KOPT-K1 (cell line): ENCODE measurements at regions not wholly inside any gene's neighbourhood (a gene's known extent, or its start where the extent isn't known, plus 50 kb on each side); places are given as distances from the start of the nearest gene placed in this dataset.
"Not testable (repeated sequence)": the region's sequence is repeated elsewhere in the genome, so short reads cannot be mapped to it uniquely, and the experiment has no call there.

Experiments
- H3K27ac ChIP-seq: fragments of 200-600 bp; sonication (generic); 2 replicates; pipeline ENCODE4 v1.5.1; 2016; ENCODE audit warnings: antibody characterized with exemption, mild to moderate bottlenecking, low read depth, low read length; ENCODE audit not compliant: poor library complexity, severe bottlenecking
- H3K36me3 ChIP-seq: fragments of 200-600 bp; sonication (generic); 2 replicates; pipeline ENCODE4 v1.5.1; 2017; ENCODE audit warnings: antibody characterized with exemption, mild to moderate bottlenecking, low read length, moderate library complexity; ENCODE audit not compliant: insufficient read depth
- H3K9me3 ChIP-seq: fragments of 200-600 bp; sonication (generic); 2 replicates; pipeline ENCODE4 v1.5.1; 2017; ENCODE audit warnings: antibody characterized with exemption, low read length, mild to moderate bottlenecking; ENCODE audit not compliant: insufficient read depth, poor library complexity, severe bottlenecking

GRCh38 chr21:9659877-9660276 lies 861.5 kb upstream of the TPTE start:
- H3K36me3 ChIP-seq, H3K27ac ChIP-seq: not testable (repeated sequence)
- peaks cover 15% of the 10 kb centered on the region for H3K9me3 ChIP-seq

- not testable (repeated sequence) for H3K9me3 ChIP-seq, H3K36me3 ChIP-seq, H3K27ac ChIP-seq
These were observed 857.3 kb upstream of the TPTE start for GRCh38 chr21:9663914-9664729.

- not testable (repeated sequence) for H3K27ac ChIP-seq, H3K9me3 ChIP-seq, H3K36me3 ChIP-seq
These were observed 845.6 kb upstream of the TPTE start for GRCh38 chr21:9675811-9676210.

- H3K36me3 ChIP-seq, H3K27ac ChIP-seq, H3K9me3 ChIP-seq: not testable (repeated sequence)
These were observed 842.4 kb upstream of the TPTE start for GRCh38 chr21:9679029-9679428.

- not testable (repeated sequence) for H3K27ac ChIP-seq, H3K9me3 ChIP-seq, H3K36me3 ChIP-seq
These were observed 832.4 kb upstream of the TPTE start for GRCh38 chr21:9688945-9689344.

- H3K27ac ChIP-seq, H3K36me3 ChIP-seq, H3K9me3 ChIP-seq: not testable (repeated sequence)
These were observed 830.4 kb upstream of the TPTE start for GRCh38 chr21:9690981-9691380.

- not testable (repeated sequence) for H3K27ac ChIP-seq, H3K36me3 ChIP-seq, H3K9me3 ChIP-seq
These were observed 825.6 kb upstream of the TPTE start for GRCh38 chr21:9695759-9696158.

GRCh38 chr21:9697751-9698150 lies 823.6 kb upstream of the TPTE start:
- not testable (repeated sequence) for H3K27ac ChIP-seq, H3K9me3 ChIP-seq, H3K36me3 ChIP-seq

- H3K9me3 ChIP-seq, H3K36me3 ChIP-seq, H3K27ac ChIP-seq: not testable (repeated sequence)
These were observed 816.4 kb upstream of the TPTE start for GRCh38 chr21:9705016-9705415.

- H3K9me3 ChIP-seq, H3K27ac ChIP-seq, H3K36me3 ChIP-seq: not testable (repeated sequence)
These were observed 815.9 kb upstream of the TPTE start for GRCh38 chr21:9705455-9705854.

- H3K27ac ChIP-seq, result not testable (repeated sequence)
- H3K9me3 ChIP-seq, result peaks cover 23% of the 10 kb centered on the region
These were observed 796.8 kb upstream of the TPTE start for GRCh38 chr21:9724542-9724941.

GRCh38 chr21:9727187-9727586 lies 794.2 kb upstream of the TPTE start:
- not testable (repeated sequence) for H3K27ac ChIP-seq, H3K36me3 ChIP-seq
- peaks cover 18% of the 10 kb centered on the region for H3K9me3 ChIP-seq

More at GRCh38 chr21:9724542-9724941, 796.8 kb upstream of the TPTE start:
- H3K36me3 ChIP-seq, result not testable (repeated sequence)

GRCh38 chr21:9728219-9728992 lies 793.0 kb upstream of the TPTE start:
- not testable (repeated sequence) for H3K36me3 ChIP-seq, H3K27ac ChIP-seq
- peaks cover 12% of the 10 kb centered on the region for H3K9me3 ChIP-seq

GRCh38 chr21:9730866-9731265 lies 790.5 kb upstream of the TPTE start:
- Histone ChIP-seq H3K9me3 (peaks cover 26% of the 10 kb centered on the region), H3K36me3 (no peaks in the 10 kb centered on the region), H3K27ac (no peak overlapping the region)

- H3K27ac ChIP-seq, H3K36me3 ChIP-seq: not testable (repeated sequence)
- H3K9me3 ChIP-seq, result peaks cover 30% of the 10 kb centered on the region
These were observed 790.1 kb upstream of the TPTE start for GRCh38 chr21:9731317-9731716.

GRCh38 chr21:9732605-9733004 lies 788.8 kb upstream of the TPTE start:
- not testable (repeated sequence) for H3K27ac ChIP-seq, H3K36me3 ChIP-seq
- H3K9me3 ChIP-seq, result peaks cover 40% of the 10 kb centered on the region
